ENCODE measurements at regions not wholly inside any gene's neighbourhood (a gene's known extent, or its start where the extent isn't known, plus 50 kb on each side); places are given as distances from the start of the nearest gene placed in this dataset.

DNA sequence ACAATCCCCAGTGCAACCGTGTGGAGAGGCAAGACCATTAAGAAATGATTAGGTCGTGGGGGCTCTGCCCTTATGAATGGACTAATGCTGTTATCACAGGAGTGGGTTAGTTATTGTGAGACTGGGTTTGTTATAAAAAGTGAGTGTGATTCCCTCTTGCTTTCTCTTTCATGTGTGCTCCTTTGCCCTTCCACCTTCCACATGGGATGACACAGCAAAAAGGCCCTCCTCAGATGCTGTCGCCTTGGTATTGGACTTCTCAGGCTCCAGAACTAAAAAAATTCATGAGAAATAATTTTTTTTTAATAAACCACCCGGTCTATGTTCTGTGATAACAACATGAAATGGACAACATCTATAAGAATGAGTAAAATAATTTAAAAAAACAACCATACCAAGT is 136.1 kb upstream of the PCBD1 start:
- TF ChIP-seq, protein P1, sequence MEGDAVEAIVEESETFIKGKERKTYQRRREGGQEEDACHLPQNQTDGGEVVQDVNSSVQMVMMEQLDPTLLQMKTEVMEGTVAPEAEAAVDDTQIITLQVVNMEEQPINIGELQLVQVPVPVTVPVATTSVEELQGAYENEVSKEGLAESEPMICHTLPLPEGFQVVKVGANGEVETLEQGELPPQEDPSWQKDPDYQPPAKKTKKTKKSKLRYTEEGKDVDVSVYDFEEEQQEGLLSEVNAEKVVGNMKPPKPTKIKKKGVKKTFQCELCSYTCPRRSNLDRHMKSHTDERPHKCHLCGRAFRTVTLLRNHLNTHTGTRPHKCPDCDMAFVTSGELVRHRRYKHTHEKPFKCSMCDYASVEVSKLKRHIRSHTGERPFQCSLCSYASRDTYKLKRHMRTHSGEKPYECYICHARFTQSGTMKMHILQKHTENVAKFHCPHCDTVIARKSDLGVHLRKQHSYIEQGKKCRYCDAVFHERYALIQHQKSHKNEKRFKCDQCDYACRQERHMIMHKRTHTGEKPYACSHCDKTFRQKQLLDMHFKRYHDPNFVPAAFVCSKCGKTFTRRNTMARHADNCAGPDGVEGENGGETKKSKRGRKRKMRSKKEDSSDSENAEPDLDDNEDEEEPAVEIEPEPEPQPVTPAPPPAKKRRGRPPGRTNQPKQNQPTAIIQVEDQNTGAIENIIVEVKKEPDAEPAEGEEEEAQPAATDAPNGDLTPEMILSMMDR (conservative IDR thresholded peaks at IDR 0.05) = no peak
- TF ChIP-seq EZH2 (IDR thresholded peaks at IDR 0.05; ENCODE audit: low read depth) = no peak
